Smooth muscle cell (in vitro differentiated cells): ENCODE measurements at regions not wholly inside any gene's neighbourhood (a gene's known extent, or its start where the extent isn't known, plus 50 kb on each side); places are given as distances from the start of the nearest gene placed in this dataset.

Source experiments
- DNase-seq: peaks from one replicate; lab custom pipeline; 2025; ENCODE audit not compliant: unreplicated experiment; lab: John Stamatoyannopoulos, UW
- H2AFZ ChIP-seq: fragments of 200-600 bp; sonication (generic); 2 replicates; pipeline ENCODE4 v1.6.0; 2016; ENCODE audit warnings: antibody characterized with exemption, low read depth, mild to moderate bottlenecking
- H3F3A ChIP-seq: fragments of 200-600 bp; sonication (generic); 2 replicates; pipeline ENCODE4 v1.6.0; 2017; ENCODE audit warnings: antibody characterized with exemption, low read depth
- H3K27ac ChIP-seq: fragments of 200-600 bp; sonication (generic); 2 replicates; pipeline ENCODE4 v1.5.1; 2016; ENCODE audit warnings: low read depth, mild to moderate bottlenecking
- H3K27me3 ChIP-seq: fragments of 200-600 bp; sonication (generic); 2 replicates; pipeline ENCODE4 v1.6.1; 2016; ENCODE audit warnings: low read depth, mild to moderate bottlenecking
- H3K36me3 ChIP-seq: fragments of 200-600 bp; sonication (generic); 2 replicates; pipeline ENCODE4 v1.5.1; 2016; ENCODE audit warnings: low read depth
- H3K4me1 ChIP-seq: fragments of 200-600 bp; sonication (generic); 2 replicates; pipeline ENCODE4 v1.5.1; 2016; ENCODE audit warnings: low read depth
- H3K4me2 ChIP-seq: fragments of 200-600 bp; sonication (generic); 2 replicates; pipeline ENCODE4 v1.6.0; 2016; ENCODE audit warnings: mild to moderate bottlenecking
- H3K4me3 ChIP-seq: fragments of 200-600 bp; sonication (generic); 2 replicates; pipeline ENCODE4 v1.5.1; 2016; ENCODE audit warnings: mild to moderate bottlenecking
- H3K79me2 ChIP-seq: fragments of 200-600 bp; sonication (generic); 2 replicates; pipeline ENCODE4 v1.6.0; 2016; ENCODE audit warnings: low read depth, mild to moderate bottlenecking
- H3K9ac ChIP-seq: fragments of 200-600 bp; sonication (generic); 2 replicates; pipeline ENCODE4 v1.6.0; 2016; ENCODE audit warnings: low read depth
- H3K9me3 ChIP-seq: fragments of 200-600 bp; sonication (generic); replicated peaks from 2 replicates; pipeline ENCODE4 v1.5.1; 2016; ENCODE audit warnings: low read depth
- H4K20me1 ChIP-seq: fragments of 200-600 bp; sonication (generic); 2 replicates; pipeline ENCODE4 v1.6.0; 2016; ENCODE audit warnings: low read depth
- WGBS: methylation state at CpG from one replicate; pipeline ENCODE4 v1.1.7; 2016; ENCODE audit warnings: low lambda C conversion rate; 5-methylcytosine and 5-hydroxymethylcytosine counted together
- TF ChIP-seq, protein P1 (sequence below): fragments of 200-600 bp; sonication (generic); IDR thresholded peaks from 2 replicates; pipeline ENCODE4 v1.5.1; 2017; ENCODE audit warnings: borderline replicate concordance, mild to moderate bottlenecking, antibody characterized with exemption; ENCODE audit not compliant: insufficient read depth, poor library complexity, severe bottlenecking

DNA sequence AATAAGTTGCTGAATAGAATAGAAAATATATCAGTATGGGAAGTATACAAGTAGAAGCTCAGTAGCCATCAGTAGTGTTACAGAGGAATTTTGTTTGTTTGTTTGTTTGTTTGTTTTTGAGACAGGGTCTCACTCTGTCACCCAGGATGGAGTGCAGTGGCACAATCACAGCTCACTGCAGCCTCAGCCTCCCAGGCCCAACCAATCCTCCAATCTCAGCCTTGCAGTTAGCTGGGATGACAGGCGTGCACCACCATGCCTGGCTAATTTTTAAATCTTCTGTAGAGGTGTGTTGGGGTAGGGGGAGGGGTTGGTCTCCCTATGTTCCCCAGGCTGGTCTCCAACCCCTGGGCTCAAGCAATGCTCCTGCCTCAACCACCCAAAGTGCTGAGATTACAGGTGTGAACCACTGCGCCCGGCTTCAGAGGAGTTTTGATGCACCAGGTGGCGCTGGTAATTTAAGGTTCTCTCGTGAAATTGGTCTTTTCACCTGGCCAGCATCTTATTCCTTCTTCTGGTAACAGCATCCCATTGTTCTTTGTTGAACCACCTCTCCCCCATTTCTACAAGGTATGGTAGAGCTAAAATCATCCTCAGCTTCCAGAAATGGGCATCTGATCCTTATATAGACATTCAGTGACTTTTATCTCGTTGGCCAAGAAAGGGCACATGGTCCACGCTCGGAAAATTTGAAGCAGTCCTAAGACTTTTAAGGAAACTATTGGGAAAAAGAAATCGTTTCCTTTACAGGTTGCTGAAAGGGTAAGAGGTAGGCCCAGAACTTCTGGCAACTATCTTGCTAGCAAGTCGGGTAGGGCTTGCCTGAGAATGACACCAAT is 157.1 kb downstream of the ARRDC3 start:
- DNase-seq: no peak
- Histone ChIP-seq H3K79me2 (no peaks in the 10 kb centered on the region), H2AFZ (no peak overlapping the region), H3K27me3 (no peaks in the 10 kb centered on the region), H3K9ac (no peak overlapping the region), H3F3A (no peaks in the 10 kb centered on the region), H3K9me3 (no peaks in the 10 kb centered on the region), H3K4me2 (no peak overlapping the region), H4K20me1 (no peaks in the 10 kb centered on the region), H3K4me3 (no peak overlapping the region), H3K4me1 (no peaks in the 10 kb centered on the region), H3K27ac (no peak overlapping the region), H3K36me3 (no peaks in the 10 kb centered on the region)
- TF ChIP-seq, protein P1, sequence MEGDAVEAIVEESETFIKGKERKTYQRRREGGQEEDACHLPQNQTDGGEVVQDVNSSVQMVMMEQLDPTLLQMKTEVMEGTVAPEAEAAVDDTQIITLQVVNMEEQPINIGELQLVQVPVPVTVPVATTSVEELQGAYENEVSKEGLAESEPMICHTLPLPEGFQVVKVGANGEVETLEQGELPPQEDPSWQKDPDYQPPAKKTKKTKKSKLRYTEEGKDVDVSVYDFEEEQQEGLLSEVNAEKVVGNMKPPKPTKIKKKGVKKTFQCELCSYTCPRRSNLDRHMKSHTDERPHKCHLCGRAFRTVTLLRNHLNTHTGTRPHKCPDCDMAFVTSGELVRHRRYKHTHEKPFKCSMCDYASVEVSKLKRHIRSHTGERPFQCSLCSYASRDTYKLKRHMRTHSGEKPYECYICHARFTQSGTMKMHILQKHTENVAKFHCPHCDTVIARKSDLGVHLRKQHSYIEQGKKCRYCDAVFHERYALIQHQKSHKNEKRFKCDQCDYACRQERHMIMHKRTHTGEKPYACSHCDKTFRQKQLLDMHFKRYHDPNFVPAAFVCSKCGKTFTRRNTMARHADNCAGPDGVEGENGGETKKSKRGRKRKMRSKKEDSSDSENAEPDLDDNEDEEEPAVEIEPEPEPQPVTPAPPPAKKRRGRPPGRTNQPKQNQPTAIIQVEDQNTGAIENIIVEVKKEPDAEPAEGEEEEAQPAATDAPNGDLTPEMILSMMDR: no peak
- WGBS: 56% methylated on average over 10 of the region's 10 CpGs

DNA sequence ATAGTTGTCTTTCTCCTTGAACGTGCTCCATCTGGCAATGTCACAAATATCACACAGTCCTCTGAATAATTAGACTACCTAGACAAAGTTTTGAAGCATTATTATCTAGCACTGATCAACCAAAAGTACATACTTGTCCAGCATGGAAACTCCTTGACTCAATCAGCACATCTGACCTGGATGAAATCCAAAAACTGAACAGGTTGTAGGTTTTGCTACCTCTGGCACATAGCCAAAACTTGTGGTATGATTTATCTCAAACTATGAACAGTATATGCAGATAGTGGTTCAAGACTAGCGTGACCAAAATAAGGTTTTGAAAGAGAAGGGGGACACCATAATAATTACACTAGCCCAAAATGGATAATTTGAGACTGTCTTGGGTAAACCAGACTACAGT is 158.1 kb downstream of the ARRDC3 start:
- TF ChIP-seq, protein P1: no peak
- Histone ChIP-seq H2AFZ (no peak overlapping the region), H3K36me3 (no peaks in the 10 kb centered on the region), H3K79me2 (no peaks in the 10 kb centered on the region), H3F3A (peaks cover 4% of the 10 kb centered on the region), H3K4me1 (no peaks in the 10 kb centered on the region), H3K9ac (no peak overlapping the region), H3K4me2 (no peak overlapping the region), H3K9me3 (no peaks in the 10 kb centered on the region), H3K27ac (no peak overlapping the region), H3K27me3 (no peaks in the 10 kb centered on the region), H3K4me3 (no peak overlapping the region), H4K20me1 (no peaks in the 10 kb centered on the region)
- WGBS: 88% methylated on average over 2 of the region's 2 CpGs
- DNase-seq: no peak

DNA sequence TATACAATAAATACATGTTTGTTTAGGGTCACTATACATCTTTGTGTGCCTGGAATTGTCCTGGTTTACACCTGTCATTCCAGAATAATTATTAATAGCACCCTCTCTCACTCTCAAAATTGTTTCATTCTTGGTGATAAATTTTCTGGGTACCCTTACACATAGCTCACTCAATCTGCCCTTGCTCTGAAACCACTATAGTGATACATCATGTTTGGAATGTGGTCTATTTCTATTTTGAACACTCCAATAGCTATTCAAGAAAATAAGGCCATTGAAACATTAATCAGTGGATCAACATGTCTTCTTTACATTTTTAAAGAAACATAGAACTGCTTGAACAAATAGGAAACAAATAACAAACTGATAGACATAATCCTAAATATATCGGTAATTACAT is 158.7 kb downstream of the ARRDC3 start:
- 96% methylated on average over 1 of the region's 1 CpG for WGBS
- H3F3A ChIP-seq: peaks cover 9% of the 10 kb centered on the region
- no peak overlapping the region for H3K27ac ChIP-seq
- no peaks in the 10 kb centered on the region for H3K27me3 ChIP-seq
- H2AFZ ChIP-seq: no peak overlapping the region
- H3K4me1 ChIP-seq: no peaks in the 10 kb centered on the region
- no peaks in the 10 kb centered on the region for H3K36me3 ChIP-seq
- DNase-seq: no peak
- H3K4me2 ChIP-seq: no peak overlapping the region
- H4K20me1 ChIP-seq: no peaks in the 10 kb centered on the region
- no peaks in the 10 kb centered on the region for H3K79me2 ChIP-seq
- TF ChIP-seq, protein P1: no peak
- no peak overlapping the region for H3K9ac ChIP-seq
- no peaks in the 10 kb centered on the region for H3K9me3 ChIP-seq
- no peak overlapping the region for H3K4me3 ChIP-seq

DNA sequence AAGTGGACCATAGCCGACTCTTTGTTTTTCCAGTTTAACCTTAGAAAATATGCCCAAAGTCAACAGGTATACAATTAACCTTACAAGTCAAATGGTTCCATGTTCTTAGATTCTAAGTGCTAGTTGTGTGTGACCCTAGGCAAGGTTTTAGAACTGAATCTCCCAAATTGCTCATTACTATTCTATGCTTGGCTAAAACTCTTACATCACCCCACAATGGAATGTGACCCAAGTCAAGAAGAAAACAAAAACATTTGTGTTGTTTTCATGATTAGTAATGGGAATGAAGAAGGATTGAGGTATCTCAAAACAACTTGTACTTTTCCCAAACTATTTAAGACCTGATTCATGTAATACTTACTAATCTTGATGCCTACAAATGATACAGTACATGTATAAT is 159.2 kb downstream of the ARRDC3 start:
- Histone ChIP-seq H3K4me2 (no peak overlapping the region), H3K36me3 (no peaks in the 10 kb centered on the region), H3K9me3 (no peaks in the 10 kb centered on the region), H3K4me3 (no peak overlapping the region), H3K79me2 (no peaks in the 10 kb centered on the region), H3F3A (peaks cover 9% of the 10 kb centered on the region), H3K9ac (no peak overlapping the region), H3K27ac (no peak overlapping the region), H3K4me1 (peaks cover 3% of the 10 kb centered on the region), H3K27me3 (no peaks in the 10 kb centered on the region), H4K20me1 (no peaks in the 10 kb centered on the region), H2AFZ (no peak overlapping the region)
- no peak for DNase-seq
- WGBS: 78% methylated on average over 1 of the region's 1 CpG
- TF ChIP-seq, protein P1: no peak
